HG02759 (cell line): ENCODE measurements at regions not wholly inside any gene's neighbourhood (a gene's known extent, or its start where the extent isn't known, plus 50 kb on each side); places are given as distances from the start of the nearest gene placed in this dataset.

Experiments used
- ATAC-seq: cut with Tn5 transposase; IDR thresholded peaks from one replicate; pipeline ENCODE4 v1.9.1; 2021; ENCODE audit warnings: mild to moderate bottlenecking, moderate library complexity; ENCODE audit not compliant: unreplicated experiment

DNA sequence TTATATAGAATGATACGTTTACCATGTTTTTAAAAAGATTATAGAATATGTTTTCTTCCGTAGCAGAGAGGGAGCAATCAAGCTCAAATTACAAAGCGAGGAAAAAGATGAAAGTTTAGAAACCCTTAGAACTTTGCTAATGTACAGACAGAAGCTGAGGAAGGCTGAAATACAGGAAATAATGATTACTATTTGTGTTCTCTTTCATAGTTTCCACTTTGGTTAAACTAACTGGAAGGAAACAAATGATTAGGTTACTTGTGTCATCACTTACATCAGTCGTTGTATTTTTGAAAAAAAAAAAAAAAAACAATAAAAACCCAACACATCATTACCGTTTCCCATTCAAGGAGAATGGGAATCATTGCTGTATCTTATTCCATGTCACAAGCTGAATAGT lies 337.8 kb upstream of the CBLB start:
- ATAC-seq, result no peak

- no peak for ATAC-seq
Measured at GRCh38 chr3:106208251-106208650, 339.4 kb upstream of the CBLB start.

DNA sequence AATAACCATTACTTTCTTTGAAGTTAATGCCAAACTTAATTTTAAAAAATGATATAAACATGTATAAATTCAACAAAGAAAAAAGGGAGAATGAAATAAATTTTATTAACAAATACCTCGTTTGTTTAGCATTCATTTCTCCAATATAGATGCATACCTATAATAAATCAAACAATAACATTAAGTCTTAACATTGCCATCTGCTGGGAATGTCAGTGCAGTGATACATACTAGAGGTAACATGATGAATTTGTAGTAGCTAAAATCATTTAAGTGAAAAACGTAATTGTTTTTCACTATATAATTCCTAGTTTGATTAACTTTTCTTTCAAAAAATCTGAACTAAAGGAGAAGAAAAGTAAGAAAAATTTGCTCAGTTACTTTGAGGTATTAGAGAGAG lies 340.2 kb upstream of the CBLB start:
- ATAC-seq, result no peak

DNA sequence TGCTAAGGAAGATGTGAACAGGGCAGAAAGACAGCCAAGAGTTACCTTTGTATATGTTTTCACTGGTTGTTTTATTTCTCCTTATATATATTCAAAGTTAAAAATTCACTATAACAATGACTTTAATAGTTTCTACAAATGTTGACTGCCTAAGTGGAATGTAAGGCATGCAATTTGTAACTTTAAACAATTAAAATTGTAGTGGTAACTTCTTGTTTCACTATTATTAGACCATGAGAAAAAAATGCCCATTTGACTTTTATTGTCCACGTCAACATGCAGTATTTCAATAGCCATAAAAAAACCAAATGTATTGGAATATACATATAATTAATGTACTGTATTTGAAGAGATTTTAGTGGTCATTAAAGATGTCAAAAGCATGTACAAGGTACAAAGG lies 340.7 kb upstream of the CBLB start:
- ATAC-seq, result no peak

DNA sequence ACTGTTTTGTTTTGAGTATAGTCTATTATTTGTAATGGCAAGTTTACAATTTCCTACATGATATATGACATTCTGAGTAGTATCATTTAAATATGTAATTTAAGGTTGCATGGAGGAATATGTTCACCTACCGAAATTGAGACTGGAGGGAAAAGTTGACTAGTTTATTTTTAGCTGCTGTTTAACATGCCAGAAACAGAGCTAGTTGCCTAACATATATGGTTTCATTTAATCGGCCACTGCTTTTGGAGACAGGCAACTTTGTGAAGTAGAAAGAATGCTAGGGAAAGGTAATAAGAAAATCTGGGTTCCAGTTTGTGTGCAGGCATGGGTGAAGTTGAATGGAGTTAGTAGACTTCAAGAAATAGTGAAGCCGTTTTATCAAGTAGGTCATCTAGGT lies 342.1 kb upstream of the CBLB start:
- ATAC-seq, result no peak

GRCh38 chr3:106212665-106213222 lies 343.9 kb upstream of the CBLB start:
- no peak for ATAC-seq

DNA sequence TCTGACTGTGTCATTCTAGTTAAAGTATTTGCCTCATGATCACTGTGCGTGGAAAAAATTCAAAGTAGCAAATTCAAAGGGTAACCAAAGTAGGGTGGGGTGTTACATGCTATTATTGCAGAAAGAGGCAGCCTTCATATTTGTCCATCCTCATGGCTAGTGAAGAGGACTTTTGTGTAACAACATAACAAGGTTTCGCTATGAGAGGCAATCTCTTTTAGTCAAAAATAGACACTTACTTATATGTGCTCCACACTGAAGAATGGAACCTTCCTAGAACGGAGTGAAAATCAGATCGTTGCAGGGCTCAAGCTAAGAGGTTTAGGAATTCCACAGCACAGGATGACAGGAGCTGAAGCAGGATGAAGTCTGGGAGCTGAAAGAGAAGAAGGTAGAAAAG lies 345.1 kb upstream of the CBLB start:
- ATAC-seq, result no peak

GRCh38 chr3:106214641-106215040 lies 345.8 kb upstream of the CBLB start:
- ATAC-seq, result no peak

DNA sequence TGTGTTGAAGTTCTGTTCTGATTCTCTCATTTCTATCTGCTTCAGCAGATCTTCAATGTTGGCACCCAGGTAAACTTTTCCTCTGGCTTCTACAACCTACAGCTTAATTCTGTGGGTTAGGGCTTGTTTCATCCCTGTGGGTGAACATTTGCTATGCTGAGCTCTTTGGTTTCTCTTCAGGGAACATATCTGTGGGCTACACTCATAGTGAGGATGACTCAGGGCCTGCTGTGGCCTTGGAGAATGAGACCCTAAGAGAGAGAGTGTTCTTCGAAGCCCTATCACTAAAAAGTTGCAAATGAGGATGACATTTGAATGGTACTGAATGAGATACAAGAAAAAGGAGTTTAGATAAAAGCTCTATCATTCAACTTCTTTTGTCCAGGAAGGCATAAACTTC lies 346.2 kb upstream of the CBLB start:
- ATAC-seq, result no peak

GRCh38 chr3:106217745-106218144 lies 348.9 kb upstream of the CBLB start:
- ATAC-seq, result no peak

- no peak for ATAC-seq
Measured at GRCh38 chr3:106227068-106227467, 358.3 kb upstream of the CBLB start.

- ATAC-seq, result no peak
Measured at GRCh38 chr3:106228271-106228670, 359.5 kb upstream of the CBLB start.

- no peak for ATAC-seq
Measured at GRCh38 chr3:106229495-106230278, 360.9 kb upstream of the CBLB start.

GRCh38 chr3:106231086-106231485 lies 362.3 kb upstream of the CBLB start:
- ATAC-seq, result no peak

- ATAC-seq, result no peak
Measured at GRCh38 chr3:106232956-106233355, 364.1 kb upstream of the CBLB start.

- ATAC-seq, result no peak
Measured at GRCh38 chr3:106239195-106239697, 370.4 kb upstream of the CBLB start.

GRCh38 chr3:106241593-106241992 lies 372.8 kb upstream of the CBLB start:
- ATAC-seq, result no peak

GRCh38 chr3:106242781-106243180 lies 374.0 kb upstream of the CBLB start:
- ATAC-seq, result peak; percentile 54

DNA sequence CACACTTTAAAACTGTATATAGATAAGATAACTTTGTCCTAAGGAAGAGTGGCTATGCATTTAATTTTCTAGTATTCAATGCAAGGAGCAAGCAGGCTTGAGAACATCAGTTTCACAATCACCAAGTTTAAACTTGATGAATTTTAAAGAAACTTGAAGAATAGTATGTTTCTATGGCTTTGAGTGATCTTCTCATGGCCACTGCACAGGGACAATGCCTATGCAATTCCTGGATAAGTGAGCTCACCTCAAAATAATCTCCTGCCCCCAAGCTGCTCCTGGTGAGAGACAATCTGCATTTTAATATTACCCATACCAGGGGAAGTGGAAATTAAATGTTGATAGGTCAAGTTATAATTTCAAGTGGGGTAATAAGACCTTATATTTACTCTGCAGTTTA lies 376.6 kb upstream of the CBLB start:
- ATAC-seq, result no peak

GRCh38 chr3:106247902-106248684 lies 379.3 kb upstream of the CBLB start:
- ATAC-seq, result peak; percentile 59

DNA sequence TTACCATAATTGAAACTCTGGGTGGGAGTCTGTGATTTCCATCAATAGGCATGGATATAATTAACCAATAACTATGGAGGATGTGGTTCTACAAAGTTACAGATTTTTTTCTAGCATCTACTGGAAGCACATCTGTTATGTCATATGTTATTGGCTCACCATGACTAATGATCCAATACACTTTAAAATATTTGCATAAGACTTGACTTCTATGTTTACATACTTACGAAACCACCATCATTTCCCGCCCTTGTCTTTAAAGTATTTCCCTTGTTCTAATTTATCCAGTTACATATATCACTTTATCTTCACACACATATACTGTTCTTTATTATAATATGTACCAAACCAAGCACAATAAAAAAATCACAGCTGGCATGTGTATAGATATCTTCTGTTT lies 380.3 kb upstream of the CBLB start:
- no peak for ATAC-seq

- ATAC-seq, result no peak
Measured at GRCh38 chr3:106249981-106250380, 381.2 kb upstream of the CBLB start.
